ENCODE measurements at regions not wholly inside any gene's neighbourhood (a gene's known extent, or its start where the extent isn't known, plus 50 kb on each side); places are given as distances from the start of the nearest gene placed in this dataset.

DNA sequence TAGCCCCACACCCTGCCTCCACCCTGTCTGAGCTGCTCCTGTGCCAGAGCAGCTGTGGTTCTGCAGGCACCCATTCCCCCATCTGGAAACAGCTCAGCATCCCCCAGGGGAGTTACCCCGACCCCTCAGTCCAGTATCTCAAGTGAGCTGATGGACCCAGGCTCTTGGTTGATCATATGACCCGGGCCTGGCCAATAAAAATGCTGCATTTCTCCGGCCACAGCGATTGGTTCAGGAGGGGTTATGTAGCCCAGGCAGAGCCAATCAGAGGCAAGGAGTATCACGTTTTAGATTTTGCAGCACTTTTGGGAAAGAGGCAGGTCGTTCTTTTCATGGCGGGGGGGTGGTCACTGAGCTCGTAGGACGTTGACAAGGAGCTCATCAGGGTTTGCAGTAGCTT is 120.8 kb downstream of the TPRA1 start:
- TF ChIP-seq, protein P1, sequence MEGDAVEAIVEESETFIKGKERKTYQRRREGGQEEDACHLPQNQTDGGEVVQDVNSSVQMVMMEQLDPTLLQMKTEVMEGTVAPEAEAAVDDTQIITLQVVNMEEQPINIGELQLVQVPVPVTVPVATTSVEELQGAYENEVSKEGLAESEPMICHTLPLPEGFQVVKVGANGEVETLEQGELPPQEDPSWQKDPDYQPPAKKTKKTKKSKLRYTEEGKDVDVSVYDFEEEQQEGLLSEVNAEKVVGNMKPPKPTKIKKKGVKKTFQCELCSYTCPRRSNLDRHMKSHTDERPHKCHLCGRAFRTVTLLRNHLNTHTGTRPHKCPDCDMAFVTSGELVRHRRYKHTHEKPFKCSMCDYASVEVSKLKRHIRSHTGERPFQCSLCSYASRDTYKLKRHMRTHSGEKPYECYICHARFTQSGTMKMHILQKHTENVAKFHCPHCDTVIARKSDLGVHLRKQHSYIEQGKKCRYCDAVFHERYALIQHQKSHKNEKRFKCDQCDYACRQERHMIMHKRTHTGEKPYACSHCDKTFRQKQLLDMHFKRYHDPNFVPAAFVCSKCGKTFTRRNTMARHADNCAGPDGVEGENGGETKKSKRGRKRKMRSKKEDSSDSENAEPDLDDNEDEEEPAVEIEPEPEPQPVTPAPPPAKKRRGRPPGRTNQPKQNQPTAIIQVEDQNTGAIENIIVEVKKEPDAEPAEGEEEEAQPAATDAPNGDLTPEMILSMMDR (IDR thresholded peaks at IDR 0.05 in 8 of 11, conservative IDR thresholded peaks at IDR 0.05 in 3 of 11): no peak
- TF ChIP-seq POLR2A (IDR thresholded peaks at IDR 0.05): no peak
